Glomerular endothelial cell (primary cell): ENCODE measurements at regions not wholly inside any gene's neighbourhood (a gene's known extent, or its start where the extent isn't known, plus 50 kb on each side); places are given as distances from the start of the nearest gene placed in this dataset.

Experiments
- DNase-seq: peaks from one replicate; pipeline ENCODE4 v3.0.0-alpha.2; 2011; ENCODE audit warnings: low read depth, low spot score; ENCODE audit errors: extremely low read depth

DNA sequence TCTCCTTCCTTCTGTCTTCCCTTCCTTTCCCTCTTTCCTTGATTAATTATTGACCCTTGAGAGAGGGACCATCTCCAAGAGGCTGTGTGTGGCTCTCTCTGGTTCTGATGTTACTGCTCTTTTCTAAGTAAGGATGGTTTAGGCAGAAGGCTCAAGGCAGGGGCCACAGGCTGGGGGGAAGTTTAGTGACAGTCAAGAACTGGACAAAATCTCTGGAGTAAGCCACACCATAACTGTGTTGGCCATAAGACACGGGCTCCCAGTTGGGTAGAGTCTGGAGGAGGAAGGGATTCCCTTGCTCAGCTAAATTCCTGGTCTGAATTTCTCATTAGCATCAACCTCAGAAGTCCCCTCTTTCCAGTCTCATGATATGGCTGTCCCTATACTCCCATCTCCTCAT lies 74.7 kb downstream of the BUD13 start:
- DNase-seq: no peak

DNA sequence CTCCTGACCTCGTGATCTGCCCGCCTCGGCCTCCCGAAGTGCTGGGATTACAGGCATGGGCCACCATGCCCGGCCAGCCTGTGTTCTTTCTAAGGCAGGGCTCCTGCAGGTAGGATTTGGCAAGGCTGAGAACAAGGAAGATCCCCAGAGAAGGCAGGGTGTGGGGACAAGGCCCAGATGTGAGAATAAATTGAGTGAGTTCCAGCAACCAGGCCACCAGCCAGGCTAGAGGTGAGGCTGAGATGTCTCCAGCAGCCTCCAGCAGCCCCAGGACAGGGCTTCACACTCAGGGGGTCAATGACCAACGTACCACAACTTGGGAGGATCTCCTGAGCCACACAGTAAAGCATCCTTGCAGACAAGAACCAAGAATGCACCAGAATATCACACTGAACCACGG lies 75.1 kb downstream of the BUD13 start:
- no peak for DNase-seq

DNA sequence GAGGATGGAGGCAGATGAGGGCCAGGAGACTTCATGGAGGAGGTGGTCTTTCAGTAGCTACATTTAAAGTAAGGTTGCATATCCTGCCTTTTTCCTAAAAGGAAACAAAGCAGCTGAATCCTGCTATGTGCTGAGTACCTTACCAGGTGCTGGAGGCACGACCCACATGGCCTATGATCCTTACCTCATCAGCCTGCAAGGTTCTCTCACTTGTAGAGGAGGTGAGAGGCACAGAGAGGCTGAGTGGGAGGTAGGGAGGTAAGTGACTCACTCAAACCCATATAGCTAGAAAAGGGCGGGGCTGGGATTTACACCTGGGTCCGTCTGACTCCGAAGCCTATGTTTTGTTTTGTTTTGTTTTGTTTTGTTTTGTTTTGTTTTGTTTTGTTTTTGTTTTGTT lies 75.8 kb downstream of the BUD13 start:
- DNase-seq: no peak

DNA sequence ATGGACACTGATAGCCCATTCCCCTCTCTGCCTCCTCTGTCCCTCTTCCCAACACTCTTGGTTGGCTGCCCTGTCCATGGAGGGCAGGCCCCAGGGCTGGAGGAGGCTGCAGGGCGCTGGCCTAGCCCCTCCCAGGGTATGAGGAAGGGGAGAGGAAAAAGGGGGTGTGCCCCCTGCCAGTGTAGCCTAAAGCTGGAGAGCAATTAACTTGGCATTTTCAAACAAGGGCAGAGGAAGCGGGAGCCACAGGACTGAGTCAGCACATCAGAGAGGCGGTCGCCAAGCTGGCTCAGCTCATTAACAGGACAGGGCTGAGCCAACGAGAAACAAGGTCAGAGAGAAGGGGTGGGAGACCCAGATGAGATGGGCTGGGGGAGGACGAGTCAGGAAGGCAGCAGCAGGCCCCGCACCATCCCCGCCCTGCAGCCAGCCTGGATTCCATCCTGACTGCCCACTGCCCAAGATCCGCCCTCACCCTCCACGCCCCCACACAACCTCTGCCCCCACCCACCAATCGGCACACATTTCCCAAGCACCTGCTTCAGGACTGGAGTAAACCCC lies 76.3 kb downstream of the BUD13 start:
- DNase-seq: no peak

DNA sequence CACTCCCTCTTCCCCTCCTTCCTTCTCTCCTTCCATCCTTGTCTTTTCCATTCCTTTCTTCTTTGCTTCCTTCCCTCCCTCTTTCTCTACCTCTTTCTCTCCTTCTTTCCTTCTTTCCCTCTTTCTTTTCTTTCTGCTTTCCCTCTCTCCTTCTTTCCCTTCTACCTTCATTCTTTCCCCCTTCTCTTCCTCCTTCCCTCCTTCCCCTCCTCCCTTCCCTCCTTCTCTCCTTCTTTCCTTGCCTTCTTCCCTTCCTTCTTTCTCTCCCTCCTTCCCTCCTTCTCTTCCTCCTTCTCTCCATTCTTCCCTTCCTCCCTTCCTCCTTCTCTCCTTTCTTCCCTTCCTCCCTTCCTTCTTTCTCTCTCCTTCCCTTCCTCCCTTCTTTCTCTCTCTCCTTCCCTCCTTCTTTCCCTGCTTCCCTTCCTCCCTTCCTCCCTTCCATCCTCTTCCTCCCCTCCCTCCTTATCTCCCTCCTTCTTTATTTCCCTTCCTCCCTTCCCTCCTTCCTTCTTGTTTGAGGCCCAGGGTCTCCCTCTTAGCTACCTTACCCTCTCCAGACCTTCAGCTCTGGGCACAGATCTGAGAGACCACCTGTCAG lies 77.0 kb downstream of the BUD13 start:
- DNase-seq: no peak

DNA sequence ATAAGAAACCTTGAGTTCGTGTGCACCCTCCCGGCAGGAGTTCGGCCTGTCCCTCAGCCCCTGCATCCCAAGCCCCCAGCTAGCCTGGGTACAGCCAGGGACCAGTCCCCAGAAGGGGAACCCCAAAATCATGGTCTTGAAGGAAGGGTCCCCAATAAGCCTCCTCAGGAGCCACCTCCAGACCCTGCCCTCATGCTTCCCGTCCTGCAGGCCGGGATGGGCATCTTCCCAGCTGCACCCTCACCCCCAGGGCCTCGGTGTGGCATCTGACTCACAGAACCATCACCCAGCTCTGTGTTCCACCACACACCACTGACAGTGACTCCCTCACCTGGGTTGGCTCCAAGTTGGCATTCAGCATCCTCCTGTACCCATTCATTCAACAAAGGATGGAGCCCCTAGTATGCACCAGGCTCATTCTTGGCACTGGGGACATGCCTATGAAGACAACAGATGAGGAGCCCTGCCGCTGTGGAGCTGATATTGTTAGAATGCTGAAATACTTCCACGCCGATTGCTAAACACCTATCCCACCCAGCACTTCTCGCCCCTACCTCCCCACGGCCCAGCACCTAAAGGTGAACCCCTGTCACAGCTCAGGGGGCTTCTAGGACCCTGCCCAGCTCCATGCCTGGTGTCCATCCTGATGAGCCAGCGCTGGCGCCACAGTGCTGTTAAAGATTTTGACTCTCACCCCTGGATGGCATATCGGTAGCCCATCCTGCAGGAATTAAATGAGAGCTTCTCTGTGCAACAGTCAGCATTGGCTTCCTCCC lies 77.8 kb downstream of the BUD13 start:
- no peak for DNase-seq

DNA sequence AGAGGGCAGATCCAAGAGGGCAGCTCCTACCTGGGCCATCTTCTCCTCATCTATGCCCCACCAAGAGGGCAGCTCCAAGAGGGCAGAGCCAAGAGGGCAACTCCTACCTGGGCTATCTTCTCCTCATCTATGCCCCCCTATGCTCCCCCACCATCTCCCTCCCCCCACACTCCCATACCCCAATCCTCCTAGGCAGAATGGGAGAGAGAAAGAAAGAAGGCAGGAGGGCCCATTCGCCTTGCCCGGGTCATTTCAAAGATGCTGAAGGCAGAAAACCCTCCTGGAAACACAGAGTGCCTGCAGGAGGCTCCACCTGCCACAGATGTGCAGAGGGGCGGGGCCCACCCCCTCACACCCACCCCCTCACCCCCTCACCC lies 78.5 kb downstream of the BUD13 start:
- DNase-seq: no peak

DNA sequence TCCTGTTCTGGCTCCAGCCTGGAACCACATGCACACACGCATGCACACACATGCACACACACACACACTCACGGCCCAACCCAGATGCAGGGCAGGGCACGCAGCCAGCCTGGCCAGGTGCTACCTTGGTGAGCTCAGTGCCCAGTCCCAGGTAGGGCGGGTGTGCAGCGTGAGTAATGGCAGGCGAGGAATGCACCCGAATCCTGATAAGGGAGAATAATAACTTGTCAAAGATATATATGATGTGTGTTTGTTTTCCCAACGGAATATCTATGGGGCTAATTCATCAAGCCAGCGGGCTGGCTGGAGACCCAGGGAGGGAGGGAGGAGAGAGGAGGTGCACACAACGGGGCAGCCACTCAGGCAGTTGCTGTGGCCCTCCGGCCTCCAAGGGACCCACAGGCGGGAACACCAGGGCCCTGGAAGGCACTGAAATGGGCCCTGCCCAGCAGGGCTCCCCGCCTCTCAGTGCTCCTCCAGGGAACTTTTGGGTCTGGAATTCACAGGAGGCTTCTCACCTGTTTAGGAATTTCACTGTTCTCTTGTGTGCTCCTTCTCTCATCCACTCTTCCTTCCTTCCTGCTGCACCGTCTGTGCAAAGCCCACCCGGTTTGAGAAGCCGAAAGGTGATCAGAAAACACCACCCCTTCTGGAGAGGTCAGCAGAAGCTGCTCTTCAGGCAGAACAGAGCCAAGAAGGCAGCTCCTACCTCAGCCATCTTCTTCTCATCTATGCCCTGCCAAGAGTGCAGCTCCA lies 79.0 kb downstream of the BUD13 start:
- DNase-seq: no peak

DNA sequence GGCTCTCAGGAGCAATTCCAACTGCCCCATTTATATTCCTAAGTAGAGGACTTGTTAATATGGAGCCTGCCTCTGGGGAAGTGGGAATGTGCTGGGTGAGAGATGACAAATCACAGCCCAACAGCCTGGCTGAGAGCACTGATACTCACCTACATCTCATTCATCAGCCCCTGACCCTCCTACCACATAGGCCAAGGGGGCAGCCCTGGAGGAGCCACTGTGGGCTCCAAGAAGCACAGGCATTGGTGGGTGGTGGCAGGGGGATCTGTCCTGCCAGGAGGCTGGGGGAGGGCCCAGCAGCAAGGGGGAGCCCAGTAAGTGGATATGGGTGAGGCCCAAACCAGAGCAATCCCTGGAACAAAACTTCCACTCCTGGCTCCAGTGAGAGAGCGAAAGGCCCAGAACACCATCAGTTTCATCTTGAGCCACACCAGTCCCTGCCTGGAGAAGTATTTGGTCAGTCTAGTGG lies 79.7 kb downstream of the BUD13 start:
- no peak for DNase-seq

DNA sequence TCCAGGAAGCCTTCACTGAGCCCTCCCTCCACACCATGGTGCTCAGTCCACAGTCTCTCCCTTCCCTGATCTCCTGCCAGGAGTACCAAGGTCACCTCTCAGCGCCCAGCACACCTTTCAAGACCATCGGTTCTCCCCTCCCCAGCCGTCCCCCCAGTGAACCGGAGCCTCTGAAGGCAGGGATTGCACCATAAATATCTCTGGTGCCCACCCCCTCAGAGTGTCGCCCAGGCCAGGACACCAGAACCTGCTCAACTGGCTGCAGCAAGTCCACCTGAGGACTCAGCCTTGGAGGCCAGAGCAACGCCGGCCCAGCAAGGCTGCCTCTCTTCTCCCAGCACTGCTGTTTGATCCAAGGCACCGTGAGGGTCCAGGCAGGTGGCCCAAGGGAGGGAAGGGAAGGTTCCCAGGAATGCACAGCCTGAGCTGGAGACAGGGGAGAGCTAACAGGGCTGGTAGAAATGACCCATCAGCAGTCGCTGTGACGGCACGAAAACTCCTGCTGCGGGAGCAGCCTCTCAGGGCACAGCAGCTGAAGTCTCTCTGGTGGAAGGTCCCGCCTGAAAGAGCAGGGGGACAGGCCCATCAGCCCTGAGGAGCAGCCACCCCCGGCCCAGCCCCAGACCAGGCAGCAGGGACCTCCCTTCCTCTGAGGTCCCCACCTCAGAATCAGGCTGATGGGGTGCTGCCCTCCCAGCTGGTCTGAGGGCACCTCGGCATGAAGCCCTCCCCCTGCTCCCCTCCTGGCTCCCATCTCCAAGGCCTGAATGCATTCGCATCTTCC lies 80.3 kb downstream of the BUD13 start:
- DNase-seq: no peak

DNA sequence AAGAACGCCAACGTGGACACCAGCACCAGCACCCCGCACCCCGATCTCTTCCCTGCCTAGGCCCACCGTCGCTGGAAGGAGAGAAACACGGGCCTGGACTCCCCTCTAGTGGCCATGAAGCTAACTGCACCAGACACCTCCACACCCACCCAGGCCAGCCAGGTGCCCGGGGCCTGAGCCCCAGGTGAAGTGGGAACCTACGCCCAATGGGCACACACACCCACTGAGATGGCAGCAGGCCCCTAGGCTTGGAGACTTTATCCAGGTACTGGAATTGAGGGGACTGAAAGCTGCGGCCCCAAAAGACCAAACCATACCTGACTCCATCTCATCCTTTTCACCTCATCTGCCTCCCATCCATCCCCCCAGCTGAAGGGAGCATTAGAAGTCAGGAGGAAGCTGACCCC lies 81.0 kb downstream of the BUD13 start:
- DNase-seq: no peak

DNA sequence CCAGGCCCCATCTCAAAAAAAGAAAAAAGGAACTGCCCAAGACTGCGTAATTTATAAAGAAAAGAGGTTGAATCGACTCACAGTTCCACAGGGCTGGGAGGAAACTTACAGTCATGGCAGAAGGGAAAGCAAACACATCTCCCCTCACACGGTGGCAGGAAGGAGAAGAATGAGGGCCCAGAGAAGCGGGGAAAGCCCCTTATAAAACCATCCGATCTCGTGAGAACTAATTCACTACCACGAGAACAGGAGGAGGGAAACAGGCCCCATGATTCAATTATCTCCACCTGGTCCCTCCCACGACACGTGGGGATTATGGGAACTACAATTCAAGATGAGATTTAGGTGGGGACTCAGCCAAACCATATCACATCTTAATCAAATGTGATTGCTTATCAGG lies 82.2 kb downstream of the BUD13 start:
- no peak for DNase-seq

DNA sequence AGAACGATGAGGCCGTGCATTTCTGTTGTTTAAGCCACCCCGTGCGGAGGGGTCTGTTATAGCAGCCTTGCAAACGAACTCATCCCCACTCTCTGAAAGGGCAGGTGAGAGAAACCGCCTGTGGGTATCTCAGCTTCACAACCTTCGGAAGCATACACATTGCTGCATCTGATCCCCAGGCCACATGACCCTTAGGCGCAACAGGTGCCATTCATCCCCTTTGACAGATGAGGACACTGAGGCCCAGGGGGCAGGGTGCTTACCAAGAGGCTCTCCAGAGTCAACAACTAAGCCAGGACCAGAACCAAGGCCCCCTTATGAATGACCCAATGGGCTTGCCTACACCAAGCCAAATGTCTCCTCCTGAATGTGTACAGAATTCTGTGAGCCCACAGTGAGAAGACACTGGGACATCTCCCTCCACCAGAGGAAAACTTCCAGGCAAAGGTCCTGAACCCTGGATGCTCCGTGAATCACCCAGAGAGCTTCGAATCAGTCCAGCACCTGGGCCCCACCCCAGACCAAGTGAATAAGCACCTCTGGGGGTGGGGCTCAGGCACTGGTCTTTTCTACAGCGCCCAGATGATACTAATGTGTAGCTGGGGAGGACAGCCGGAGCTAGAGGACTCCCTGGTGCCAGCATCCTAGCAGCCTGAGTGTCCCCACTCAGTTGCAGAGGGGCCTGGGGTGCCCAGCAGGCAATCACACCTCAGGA lies 83.2 kb downstream of the BUD13 start:
- DNase-seq: no peak

DNA sequence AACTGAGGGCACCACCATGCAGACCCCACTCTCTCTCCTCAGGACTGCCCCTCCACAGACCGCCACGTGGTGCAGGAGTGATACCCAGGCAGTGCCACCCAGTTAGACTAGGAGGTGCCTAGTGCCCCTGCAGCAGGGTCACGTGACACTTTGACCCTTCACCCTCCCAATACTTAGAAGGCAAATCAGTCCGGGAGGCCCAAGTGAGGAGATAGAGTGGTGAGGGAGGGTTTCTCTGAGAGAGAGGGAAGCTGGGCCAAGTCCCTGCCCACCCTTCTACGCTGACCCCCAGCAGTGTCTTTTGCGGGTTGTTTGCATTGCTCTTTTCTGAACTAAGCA lies 84.6 kb downstream of the BUD13 start:
- DNase-seq: no peak

DNA sequence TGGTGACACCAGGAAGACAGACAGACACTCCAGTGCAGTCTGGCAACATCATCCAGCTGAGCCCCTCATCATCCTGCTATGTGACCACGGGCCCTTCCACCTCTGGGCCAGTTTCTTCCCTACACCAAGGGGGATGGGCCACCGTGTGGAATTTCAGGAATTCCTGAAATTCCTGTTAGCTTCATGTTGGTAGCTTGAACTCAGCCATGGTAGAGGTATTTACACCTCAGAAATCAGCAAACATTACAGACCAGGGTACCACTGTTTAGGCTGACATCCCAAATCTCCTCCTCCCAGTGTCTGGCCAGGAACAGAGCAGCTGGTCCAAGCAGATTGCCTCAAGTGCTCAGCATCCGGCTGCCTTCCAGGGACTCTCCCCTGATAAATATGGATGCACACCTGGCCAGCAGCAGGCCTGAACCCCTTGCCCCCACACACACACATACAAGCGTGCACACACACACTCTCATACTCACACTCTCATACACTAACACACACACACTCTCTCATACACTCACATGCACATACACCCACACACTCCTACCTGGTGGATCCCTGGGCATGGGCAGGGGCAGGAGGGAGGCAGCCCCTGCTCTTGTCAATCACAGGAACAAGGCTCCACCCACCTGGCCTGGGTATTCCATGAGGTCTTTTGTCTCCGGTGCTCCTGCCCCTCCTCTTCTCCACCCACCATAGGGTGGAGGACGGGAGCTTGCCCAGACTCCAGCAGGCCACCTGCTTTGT lies 85.2 kb downstream of the BUD13 start:
- no peak for DNase-seq

DNA sequence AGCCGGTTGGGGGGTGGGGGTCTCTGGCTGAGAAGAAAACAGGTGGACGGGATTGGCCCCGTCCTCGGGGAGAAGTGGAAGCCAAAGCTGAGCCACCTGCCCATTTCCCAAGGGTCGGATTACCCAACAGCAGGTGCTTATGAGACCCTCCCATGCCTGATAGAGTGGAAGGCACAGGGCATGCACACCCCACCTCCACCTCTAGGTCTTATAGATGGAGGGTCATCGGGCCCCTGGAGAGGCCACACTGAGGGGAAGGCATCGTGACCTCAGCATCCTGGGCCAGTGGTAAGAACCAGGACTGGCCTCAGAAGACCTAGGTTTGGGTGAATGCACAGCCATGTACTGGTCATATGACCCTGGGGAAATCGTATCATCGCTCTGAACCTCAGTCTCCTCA lies 85.9 kb downstream of the BUD13 start:
- no peak for DNase-seq

DNA sequence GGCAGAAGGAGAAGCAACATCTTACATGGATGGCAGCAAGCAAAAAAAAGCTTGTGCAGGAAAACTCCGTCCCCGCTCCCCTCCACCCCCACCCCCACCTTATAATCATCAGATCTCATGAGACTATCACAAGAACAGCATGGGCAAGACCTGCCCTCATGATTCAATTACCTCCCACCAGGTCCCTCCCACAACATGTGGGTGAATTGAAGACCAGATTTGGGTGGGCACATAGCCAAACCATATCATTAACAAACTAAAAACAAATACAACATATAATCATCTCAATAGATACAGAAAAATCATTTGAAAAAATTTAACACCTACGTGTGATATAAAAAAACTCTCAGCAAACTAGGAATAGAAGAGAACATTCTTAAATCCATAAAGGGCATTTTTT lies 88.8 kb downstream of the BUD13 start:
- DNase-seq: no peak

DNA sequence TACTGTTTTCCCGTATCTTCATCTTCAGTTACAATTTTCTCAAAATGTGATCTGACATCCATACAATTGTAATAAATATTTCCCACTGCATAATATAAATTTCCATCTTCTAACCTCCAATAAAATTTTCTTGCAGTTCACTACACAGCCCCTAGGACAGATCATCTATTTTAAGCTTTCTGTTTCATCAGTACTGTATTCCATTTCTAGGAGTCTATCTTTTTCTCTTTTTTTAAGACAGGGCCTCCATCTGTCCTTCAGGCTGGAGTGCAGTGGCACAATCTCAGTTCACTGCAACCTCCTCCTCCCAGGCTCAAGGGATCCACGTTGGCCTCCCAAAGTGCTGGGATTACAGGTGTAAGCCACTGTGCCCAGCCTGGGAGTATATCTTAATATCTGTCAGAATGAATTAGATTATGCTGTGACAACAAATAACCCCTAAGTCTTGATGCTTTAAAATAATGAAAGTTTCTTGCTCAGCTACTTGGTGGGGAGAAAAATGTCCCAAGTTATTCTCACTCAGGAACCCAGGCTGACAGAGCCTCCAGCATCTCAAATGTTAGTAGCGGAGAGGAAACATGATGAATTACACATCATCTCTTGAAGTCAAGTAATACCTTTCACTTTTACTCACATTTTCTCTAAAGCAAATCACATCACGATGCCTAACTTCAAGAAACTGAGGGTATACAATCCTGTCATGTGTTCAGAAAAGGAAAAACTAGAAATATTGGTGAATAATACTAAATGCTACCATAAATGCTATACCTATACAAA lies 92.2 kb downstream of the BUD13 start:
- no peak for DNase-seq

DNA sequence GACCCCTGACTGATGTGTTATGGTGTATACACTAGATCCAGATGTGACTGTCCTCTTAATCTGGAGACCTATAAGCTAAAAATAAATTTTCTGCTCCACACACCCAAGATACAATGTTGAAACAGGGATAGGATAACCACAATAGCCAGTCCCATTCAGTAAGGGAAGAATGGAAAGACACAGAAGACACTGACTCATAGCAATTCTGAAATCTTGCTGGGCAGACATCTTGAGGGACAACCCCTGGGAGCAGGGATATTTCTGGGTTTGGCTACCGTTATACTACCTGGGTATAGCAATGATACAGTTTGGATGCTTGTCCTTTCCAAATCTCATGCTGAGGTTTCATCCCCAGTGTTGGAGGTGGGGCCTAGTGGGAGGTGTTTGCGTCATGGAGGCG lies 93.9 kb downstream of the BUD13 start:
- DNase-seq: no peak
